ENCODE measurements at regions not wholly inside any gene's neighbourhood (a gene's known extent, or its start where the extent isn't known, plus 50 kb on each side); places are given as distances from the start of the nearest gene placed in this dataset.

DNA sequence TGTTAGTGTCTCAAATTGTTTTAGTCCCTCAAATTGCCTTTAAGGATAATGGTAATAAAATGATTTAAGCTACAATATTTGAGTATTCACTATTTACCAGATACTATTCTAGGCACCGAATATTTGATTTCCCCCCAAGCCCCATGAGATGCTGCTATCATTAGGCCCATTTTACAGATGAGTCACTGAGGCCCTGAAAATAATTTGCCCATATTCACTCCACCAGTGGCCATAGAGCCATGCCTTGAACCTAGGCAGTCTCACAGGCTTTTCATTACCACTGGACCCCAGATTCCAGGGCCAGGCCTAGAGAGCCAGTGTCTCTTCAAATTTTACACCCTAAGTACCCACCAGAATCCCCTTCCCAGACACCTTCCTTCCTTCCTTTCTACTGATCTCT lies 133.7 kb downstream of the LINC00237 start:
- H3K27ac ChIP-seq (replicated peaks; ENCODE audit: low read length), result no peak overlapping the region
- H2BK12ac ChIP-seq (ENCODE audit: low read length), result no peak overlapping the region
- H2AK5ac ChIP-seq (ENCODE audit: low read depth, low read length), result no peak overlapping the region
- H3K79me1 ChIP-seq (ENCODE audit: low read depth, low read length), result no peaks in the 10 kb centered on the region
- H3K18ac ChIP-seq (ENCODE audit: low read length), result no peak overlapping the region
- H3K4me2 ChIP-seq (ENCODE audit: insufficient read depth, low read length, poor library complexity, severe bottlenecking), result no peak overlapping the region
- H3K4ac ChIP-seq (ENCODE audit: low read length), result no peak overlapping the region
- H3K4me1 ChIP-seq (ENCODE audit: control insufficient read depth in 2 of 2, insufficient read depth in 1 of 2, low read depth in 1 of 2, low read length in 2 of 2), result no peaks in the 10 kb centered on the region
- peaks cover 0 to 11% (median 0%) of the 10 kb centered on the region in 3 experiments for H3K27me3 ChIP-seq (ENCODE audit: control insufficient read depth in 3 of 3, insufficient read depth in 3 of 3, low read depth in 1 of 3, low read length in 3 of 3)
- H3K9ac ChIP-seq (ENCODE audit: low read depth, low read length, poor library complexity), result no peak overlapping the region
- H3K14ac ChIP-seq (ENCODE audit: low read length), result no peak overlapping the region
- no peak overlapping the region for H2BK5ac ChIP-seq (ENCODE audit: low read length)
- no peak overlapping the region for H4K8ac ChIP-seq (ENCODE audit: low read depth, low read length)
- no peak overlapping the region for H3K4me3 ChIP-seq (ENCODE audit: low read length in 2 of 2)
- H3K9me3 ChIP-seq (replicated peaks in 1 of 2; ENCODE audit: control insufficient read depth in 2 of 2, insufficient read depth in 1 of 2, low read depth in 1 of 2, low read length in 2 of 2), result no peaks in the 10 kb centered on the region
- no peak overlapping the region for H4K91ac ChIP-seq (ENCODE audit: low read depth, low read length, poor library complexity)
- no peak overlapping the region for H2BK120ac ChIP-seq (ENCODE audit: low read depth, low read length)
- H2BK15ac ChIP-seq (ENCODE audit: low read length), result no peak overlapping the region
- H3K23ac ChIP-seq (ENCODE audit: low read depth, low read length, poor library complexity), result no peak overlapping the region
- no peak overlapping the region for H2AFZ ChIP-seq (ENCODE audit: low read length)
- DNase-seq (ENCODE audit: low spot score), result no peak
- WGBS, 2 donors (ENCODE audit: extremely low coverage in 2 of 2, insufficient read length in 2 of 2, insufficient replicate concordance in 1 of 2), result no CpG with 5 or more reads among the region's 1 CpG
- H3K36me3 ChIP-seq (replicated peaks in 1 of 2; ENCODE audit: control insufficient read depth in 2 of 2, insufficient read depth in 2 of 2, low read length in 2 of 2), result no peaks in the 10 kb centered on the region

DNA sequence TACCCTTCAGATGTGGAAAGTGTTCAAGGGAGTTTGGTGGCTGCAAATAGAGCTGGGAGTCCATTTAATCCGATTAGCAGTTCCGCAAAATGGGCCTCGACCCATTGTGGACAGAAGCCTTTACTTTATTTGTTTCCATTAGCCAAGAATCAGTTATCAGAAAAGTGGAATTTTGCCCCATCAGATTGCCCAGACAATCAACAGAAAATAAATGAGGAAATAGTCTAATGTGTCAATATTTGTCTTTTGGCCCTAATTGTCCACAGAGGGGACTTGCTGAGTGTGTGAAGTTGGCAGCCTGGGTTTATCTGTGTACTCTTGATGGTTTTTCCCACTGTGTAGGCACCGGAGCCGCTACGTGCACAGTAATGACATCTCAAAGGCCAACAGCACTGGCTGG lies 134.3 kb downstream of the LINC00237 start:
- Histone ChIP-seq H2BK12ac (ENCODE audit: low read length) (no peak overlapping the region), H2BK5ac (ENCODE audit: low read length) (no peak overlapping the region), H3K23ac (ENCODE audit: low read depth, low read length, poor library complexity) (no peak overlapping the region), H4K8ac (ENCODE audit: low read depth, low read length) (no peak overlapping the region), H3K18ac (ENCODE audit: low read length) (no peak overlapping the region), H3K4me3 (ENCODE audit: low read length in 2 of 2) (no peak overlapping the region), H2BK15ac (ENCODE audit: low read length) (no peak overlapping the region), H2AFZ (ENCODE audit: low read length) (no peak overlapping the region), H2AK5ac (ENCODE audit: low read depth, low read length) (no peak overlapping the region), H3K36me3 (replicated peaks in 1 of 2; ENCODE audit: control insufficient read depth in 2 of 2, insufficient read depth in 2 of 2, low read length in 2 of 2) (no peaks in the 10 kb centered on the region), H2BK120ac (ENCODE audit: low read depth, low read length) (no peak overlapping the region), H3K4me2 (ENCODE audit: insufficient read depth, low read length, poor library complexity, severe bottlenecking) (no peak overlapping the region), H3K9ac (ENCODE audit: low read depth, low read length, poor library complexity) (no peak overlapping the region), H3K9me3 (replicated peaks in 1 of 2; ENCODE audit: control insufficient read depth in 2 of 2, insufficient read depth in 1 of 2, low read depth in 1 of 2, low read length in 2 of 2) (no peaks in the 10 kb centered on the region), H3K14ac (ENCODE audit: low read length) (no peak overlapping the region), H3K4ac (ENCODE audit: low read length) (no peak overlapping the region), H3K79me1 (ENCODE audit: low read depth, low read length) (no peaks in the 10 kb centered on the region), H3K4me1 (ENCODE audit: control insufficient read depth in 2 of 2, insufficient read depth in 1 of 2, low read depth in 1 of 2, low read length in 2 of 2) (no peaks in the 10 kb centered on the region), H3K27ac (replicated peaks; ENCODE audit: low read length) (no peak overlapping the region), H3K27me3 (ENCODE audit: control insufficient read depth in 3 of 3, insufficient read depth in 3 of 3, low read depth in 1 of 3, low read length in 3 of 3) (peaks cover 0 to 11% (median 0%) of the 10 kb centered on the region in 3 experiments), H4K91ac (ENCODE audit: low read depth, low read length, poor library complexity) (no peak overlapping the region)
- no CpG with 5 or more reads among the region's 6 CpGs for WGBS, 2 donors (ENCODE audit: extremely low coverage in 2 of 2, insufficient read length in 2 of 2, insufficient replicate concordance in 1 of 2)
- DNase-seq (ENCODE audit: low spot score), result no peak

DNA sequence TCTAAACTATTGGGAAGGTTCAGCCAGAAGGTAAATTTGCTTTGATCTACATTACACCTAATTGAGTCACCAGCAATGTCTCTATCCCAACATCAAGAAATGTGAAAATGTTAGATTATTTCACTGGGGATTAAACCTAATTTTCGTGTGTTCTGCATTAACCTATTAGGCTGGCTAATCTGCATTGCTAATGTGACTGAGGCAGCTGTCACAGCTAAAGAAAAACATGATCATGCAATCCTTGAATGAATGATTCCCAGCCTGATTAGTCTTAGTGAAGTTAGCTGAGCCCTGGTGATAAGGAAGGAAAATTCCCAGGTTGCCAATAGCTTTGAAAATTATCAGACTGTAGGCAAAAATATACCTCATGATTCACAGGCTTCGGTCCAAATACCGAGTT lies 135.3 kb downstream of the LINC00237 start:
- DNase-seq (ENCODE audit: low spot score), result no peak
- H3K4me1 ChIP-seq (ENCODE audit: control insufficient read depth in 2 of 2, insufficient read depth in 1 of 2, low read depth in 1 of 2, low read length in 2 of 2), result no peaks in the 10 kb centered on the region
- no peak overlapping the region for H3K27ac ChIP-seq (replicated peaks; ENCODE audit: low read length)
- no peak overlapping the region for H3K4me2 ChIP-seq (ENCODE audit: insufficient read depth, low read length, poor library complexity, severe bottlenecking)
- H2AFZ ChIP-seq (ENCODE audit: low read length), result no peak overlapping the region
- H3K36me3 ChIP-seq (replicated peaks in 1 of 2; ENCODE audit: control insufficient read depth in 2 of 2, insufficient read depth in 2 of 2, low read length in 2 of 2), result no peaks in the 10 kb centered on the region
- no peak overlapping the region for H2AK5ac ChIP-seq (ENCODE audit: low read depth, low read length)
- H3K14ac ChIP-seq (ENCODE audit: low read length), result no peak overlapping the region
- H2BK15ac ChIP-seq (ENCODE audit: low read length), result no peak overlapping the region
- no peak overlapping the region for H3K4ac ChIP-seq (ENCODE audit: low read length)
- H2BK12ac ChIP-seq (ENCODE audit: low read length), result no peak overlapping the region
- H4K91ac ChIP-seq (ENCODE audit: low read depth, low read length, poor library complexity), result no peak overlapping the region
- WGBS, 2 donors (ENCODE audit: extremely low coverage in 2 of 2, insufficient read length in 2 of 2, insufficient replicate concordance in 1 of 2), result no CpG with 5 or more reads among the region's 3 CpGs
- H2BK120ac ChIP-seq (ENCODE audit: low read depth, low read length), result no peak overlapping the region
- no peak overlapping the region for H3K23ac ChIP-seq (ENCODE audit: low read depth, low read length, poor library complexity)
- peaks cover 0 to 11% (median 0%) of the 10 kb centered on the region in 3 experiments for H3K27me3 ChIP-seq (ENCODE audit: control insufficient read depth in 3 of 3, insufficient read depth in 3 of 3, low read depth in 1 of 3, low read length in 3 of 3)
- H3K79me1 ChIP-seq (ENCODE audit: low read depth, low read length), result no peaks in the 10 kb centered on the region
- no peak overlapping the region for H3K9ac ChIP-seq (ENCODE audit: low read depth, low read length, poor library complexity)
- no peaks in the 10 kb centered on the region for H3K9me3 ChIP-seq (replicated peaks in 1 of 2; ENCODE audit: control insufficient read depth in 2 of 2, insufficient read depth in 1 of 2, low read depth in 1 of 2, low read length in 2 of 2)
- no peak overlapping the region for H4K8ac ChIP-seq (ENCODE audit: low read depth, low read length)
- no peak overlapping the region for H2BK5ac ChIP-seq (ENCODE audit: low read length)
- no peak overlapping the region for H3K18ac ChIP-seq (ENCODE audit: low read length)
- no peak overlapping the region for H3K4me3 ChIP-seq (ENCODE audit: low read length in 2 of 2)

DNA sequence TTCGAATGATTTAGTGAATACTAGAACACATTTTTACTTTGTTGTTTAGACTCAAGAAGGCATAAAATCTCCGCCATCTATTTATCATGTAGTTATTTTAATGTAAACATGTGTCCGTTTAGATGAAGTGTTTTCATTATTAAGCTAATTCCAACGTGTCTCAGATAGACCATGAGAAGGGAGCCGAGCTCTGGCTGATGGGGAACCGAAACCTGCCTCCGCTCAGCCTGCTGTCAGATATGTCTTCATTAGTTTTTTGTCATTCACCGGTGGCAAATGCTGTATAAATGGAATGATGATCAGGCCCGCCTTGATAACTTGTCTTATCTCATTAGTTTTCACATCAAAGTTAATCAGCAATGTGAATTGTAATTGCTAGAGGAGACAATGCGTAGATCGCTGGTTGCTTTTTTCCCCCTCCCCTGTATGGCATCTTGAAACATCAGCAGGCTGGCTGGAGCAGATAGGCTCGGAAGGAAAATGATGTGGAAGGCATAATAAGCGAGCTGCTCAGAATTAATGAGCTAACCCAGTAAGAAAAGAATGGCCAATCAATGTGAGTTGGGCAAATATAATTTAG lies 136.4 kb downstream of the LINC00237 start:
- no peak overlapping the region for H3K14ac ChIP-seq (ENCODE audit: low read length)
- no peak overlapping the region for H3K18ac ChIP-seq (ENCODE audit: low read length)
- no peak overlapping the region for H4K91ac ChIP-seq (ENCODE audit: low read depth, low read length, poor library complexity)
- H2AFZ ChIP-seq (ENCODE audit: low read length), result no peak overlapping the region
- WGBS, 2 donors (ENCODE audit: extremely low coverage in 2 of 2, insufficient read length in 2 of 2, insufficient replicate concordance in 1 of 2), result no CpG with 5 or more reads among the region's 13 CpGs
- no peak overlapping the region for H2BK12ac ChIP-seq (ENCODE audit: low read length)
- no peaks in the 10 kb centered on the region for H3K36me3 ChIP-seq (replicated peaks in 1 of 2; ENCODE audit: control insufficient read depth in 2 of 2, insufficient read depth in 2 of 2, low read length in 2 of 2)
- no peak overlapping the region for H3K4me3 ChIP-seq (ENCODE audit: low read length in 2 of 2)
- H2BK5ac ChIP-seq (ENCODE audit: low read length), result no peak overlapping the region
- no peak overlapping the region for H3K27ac ChIP-seq (replicated peaks; ENCODE audit: low read length)
- no peak overlapping the region for H4K8ac ChIP-seq (ENCODE audit: low read depth, low read length)
- no peak overlapping the region for H2BK120ac ChIP-seq (ENCODE audit: low read depth, low read length)
- H3K4me2 ChIP-seq (ENCODE audit: insufficient read depth, low read length, poor library complexity, severe bottlenecking), result no peak overlapping the region
- no peak for DNase-seq (ENCODE audit: low spot score)
- no peaks in the 10 kb centered on the region for H3K4me1 ChIP-seq (ENCODE audit: control insufficient read depth in 2 of 2, insufficient read depth in 1 of 2, low read depth in 1 of 2, low read length in 2 of 2)
- H3K23ac ChIP-seq (ENCODE audit: low read depth, low read length, poor library complexity), result no peak overlapping the region
- H2BK15ac ChIP-seq (ENCODE audit: low read length), result no peak overlapping the region
- no peak overlapping the region for H3K4ac ChIP-seq (ENCODE audit: low read length)
- no peaks in the 10 kb centered on the region for H3K9me3 ChIP-seq (replicated peaks in 1 of 2; ENCODE audit: control insufficient read depth in 2 of 2, insufficient read depth in 1 of 2, low read depth in 1 of 2, low read length in 2 of 2)
- no peak overlapping the region for H2AK5ac ChIP-seq (ENCODE audit: low read depth, low read length)
- H3K79me1 ChIP-seq (ENCODE audit: low read depth, low read length), result no peaks in the 10 kb centered on the region
- H3K9ac ChIP-seq (ENCODE audit: low read depth, low read length, poor library complexity), result no peak overlapping the region
- H3K27me3 ChIP-seq (ENCODE audit: control insufficient read depth in 3 of 3, insufficient read depth in 3 of 3, low read depth in 1 of 3, low read length in 3 of 3), result peaks cover 0 to 11% (median 0%) of the 10 kb centered on the region in 3 experiments
